KMS-11 (cell line): ENCODE measurements at regions not wholly inside any gene's neighbourhood (a gene's known extent, or its start where the extent isn't known, plus 50 kb on each side); places are given as distances from the start of the nearest gene placed in this dataset.

Source experiments
- H2AFZ ChIP-seq: fragments of 200-600 bp; sonication (generic); 2 replicates; pipeline ENCODE4 v1.6.1; 2016; ENCODE audit warnings: antibody characterized with exemption, mixed run types, low read depth
- H3K27ac ChIP-seq: fragments of 200-600 bp; sonication (generic); 2 replicates; pipeline ENCODE4 v1.6.1; 2016; ENCODE audit warnings: mild to moderate bottlenecking, mixed run types
- H3K27me3 ChIP-seq: fragments of 200-600 bp; sonication (generic); 2 replicates; pipeline ENCODE4 v1.6.1; 2017; ENCODE audit warnings: mild to moderate bottlenecking, low read depth, mixed run types, moderate library complexity; ENCODE audit not compliant: insufficient read depth
- H3K36me3 ChIP-seq: fragments of 200-600 bp; sonication (generic); 2 replicates; pipeline ENCODE4 v1.6.1; 2017; ENCODE audit warnings: mild to moderate bottlenecking, mixed run types; ENCODE audit not compliant: insufficient read depth
- H3K4me1 ChIP-seq: fragments of 200-600 bp; sonication (generic); 2 replicates; pipeline ENCODE4 v1.6.1; 2016; ENCODE audit warnings: mild to moderate bottlenecking, low read depth, mixed run types; ENCODE audit not compliant: poor library complexity, severe bottlenecking
- H3K4me2 ChIP-seq: fragments of 200-600 bp; sonication (generic); 2 replicates; pipeline ENCODE4 v1.7.0; 2016; ENCODE audit warnings: mild to moderate bottlenecking, mixed run types
- H3K4me3 ChIP-seq: fragments of 200-600 bp; sonication (generic); IDR thresholded peaks from 2 replicates; pipeline ENCODE4 v1.6.1; 2017; ENCODE audit warnings: low read depth, low read length, mixed read lengths; ENCODE audit not compliant: insufficient read depth
- H3K79me2 ChIP-seq: fragments of 200-600 bp; sonication (generic); 2 replicates; pipeline ENCODE4 v1.6.1; 2016; ENCODE audit warnings: low read depth, mixed run types; ENCODE audit not compliant: insufficient read depth
- H3K9ac ChIP-seq: fragments of 200-600 bp; sonication (generic); 2 replicates; pipeline ENCODE4 v1.6.1; 2016; ENCODE audit warnings: mild to moderate bottlenecking, mixed run types
- H4K20me1 ChIP-seq: fragments of 200-600 bp; sonication (generic); 2 replicates; pipeline ENCODE4 v1.6.1; 2016; ENCODE audit warnings: mild to moderate bottlenecking, mixed run types; ENCODE audit not compliant: insufficient read depth
- CTCF ChIP-seq: fragments of 200-600 bp; sonication (generic); conservative IDR thresholded peaks from 2 replicates; pipeline ENCODE4 v1.6.1; 2017; ENCODE audit warnings: low read depth, mild to moderate bottlenecking, antibody characterized with exemption, low read length, moderate library complexity, mixed read lengths

GRCh38 chr15:69663982-69664381 is 211.4 kb downstream of the RPLP1 start:
- Histone ChIP-seq H3K4me3 (no peak overlapping the region), H3K27me3 (no peaks in the 10 kb centered on the region), H3K27ac (no peak overlapping the region), H3K36me3 (no peaks in the 10 kb centered on the region), H3K4me2 (no peak overlapping the region), H3K4me1 (peaks cover 16% of the 10 kb centered on the region), H4K20me1 (no peaks in the 10 kb centered on the region), H2AFZ (no peak overlapping the region), H3K9ac (no peak overlapping the region), H3K79me2 (no peaks in the 10 kb centered on the region)
- no peak for TF ChIP-seq CTCF

- no peak for TF ChIP-seq CTCF
- no peaks in the 10 kb centered on the region for H3K27me3 ChIP-seq
- H3K4me1 ChIP-seq = peaks cover 25% of the 10 kb centered on the region
- no peaks in the 10 kb centered on the region for H4K20me1 ChIP-seq
- H3K4me2 ChIP-seq = no peak overlapping the region
- H3K36me3 ChIP-seq = no peaks in the 10 kb centered on the region
- no peak overlapping the region for H3K9ac ChIP-seq
- H3K79me2 ChIP-seq = no peaks in the 10 kb centered on the region
- no peak overlapping the region for H3K4me3 ChIP-seq
- H2AFZ ChIP-seq = no peak overlapping the region
- no peak overlapping the region for H3K27ac ChIP-seq
Observed at GRCh38 chr15:69664572-69665571, 212.3 kb downstream of the RPLP1 start.

- Histone ChIP-seq H4K20me1 (no peaks in the 10 kb centered on the region), H3K36me3 (no peaks in the 10 kb centered on the region), H3K27ac (no peak overlapping the region), H3K27me3 (no peaks in the 10 kb centered on the region), H3K4me2 (no peak overlapping the region), H3K4me1 (peaks cover 29% of the 10 kb centered on the region), H3K4me3 (no peak overlapping the region), H3K79me2 (no peaks in the 10 kb centered on the region), H2AFZ (no peak overlapping the region), H3K9ac (no peak overlapping the region)
- no peak for TF ChIP-seq CTCF
Observed at GRCh38 chr15:69665641-69666111, 213.1 kb downstream of the RPLP1 start.

- Histone ChIP-seq H2AFZ (no peak overlapping the region), H3K4me3 (no peak overlapping the region), H3K79me2 (no peaks in the 10 kb centered on the region), H3K36me3 (no peaks in the 10 kb centered on the region), H3K4me1 (peaks cover 29% of the 10 kb centered on the region), H3K9ac (no peak overlapping the region), H3K27me3 (no peaks in the 10 kb centered on the region), H3K27ac (no peak overlapping the region), H4K20me1 (no peaks in the 10 kb centered on the region), H3K4me2 (no peak overlapping the region)
- TF ChIP-seq CTCF = no peak
Observed at GRCh38 chr15:69666441-69666882, 213.8 kb downstream of the RPLP1 start.
